WTC11 (cell line): ENCODE measurements at regions not wholly inside any gene's neighbourhood (a gene's known extent, or its start where the extent isn't known, plus 50 kb on each side); places are given as distances from the start of the nearest gene placed in this dataset.

Source experiments
- ATAC-seq: fragments of 200-7000 bp; cut with Tn5 transposase; 2 replicates; pipeline ENCODE4 v1.10.0; 2021; ENCODE audit warnings: mild to moderate bottlenecking, moderate library complexity
- CTCF ChIA-PET: fragments of 300-600 bp; sonication (Branson Sonifier 250); formaldehyde crosslinking; loops from one replicate; lab custom pipeline; 2021; ENCODE audit warnings: antibody characterized with exemption; lab: Charles Lee
- POLR2A ChIA-PET: fragments of 350-600 bp; sonication (Branson Sonifier 250); formaldehyde crosslinking; loops from one replicate; lab custom pipeline; 2021; ENCODE audit warnings: antibody characterized with exemption; lab: Charles Lee
- DNase-seq: peaks from one replicate; pipeline ENCODE4 v3.0.0; 2021; ENCODE audit warnings: low spot score
- H3K27ac Mint-ChIP-seq: 2 replicates; pipeline ENCODE4 v1.8.0; 2021; ENCODE audit warnings: mixed read lengths
- H3K27me3 Mint-ChIP-seq: 2 replicates; pipeline ENCODE4 v1.8.0; 2021; ENCODE audit warnings: low read depth, mild to moderate bottlenecking, moderate library complexity, mixed read lengths
- H3K36me3 Mint-ChIP-seq: 2 replicates; pipeline ENCODE4 v1.8.0; 2021; ENCODE audit warnings: mixed read lengths
- H3K4me1 Mint-ChIP-seq: 2 replicates; pipeline ENCODE4 v1.8.0; 2022; ENCODE audit warnings: mixed read lengths
- H3K4me3 Mint-ChIP-seq: 2 replicates; pipeline ENCODE4 v1.8.0; 2021; ENCODE audit warnings: mild to moderate bottlenecking, moderate library complexity, mixed read lengths
- H3K9me3 Mint-ChIP-seq: 2 replicates; pipeline ENCODE4 v1.8.0; 2021; ENCODE audit warnings: mixed read lengths
- FOXP1 ChIP-seq: sonication (generic); formaldehyde crosslinking; IDR thresholded peaks from 2 replicates; pipeline ENCODE4 v1.8.0; 2022; ENCODE audit warnings: missing genetic modification reagents, mild to moderate bottlenecking, moderate library complexity, borderline replicate concordance
- GTF2I ChIP-seq: fragments of 250-450 bp; sonication (Bioruptor Pico); conservative IDR thresholded peaks from 2 replicates; pipeline ENCODE4 v1.4.0; 2021; ENCODE audit warnings: mild to moderate bottlenecking
- IRF2 ChIP-seq: sonication (generic); formaldehyde crosslinking; IDR thresholded peaks from 2 replicates; pipeline ENCODE4 v1.8.0; 2022; ENCODE audit warnings: low read depth, missing genetic modification reagents, borderline replicate concordance
- NR1H2 ChIP-seq: sonication (generic); formaldehyde crosslinking; IDR thresholded peaks from 2 replicates; pipeline ENCODE4 v1.9.0; 2021; ENCODE audit warnings: mild to moderate bottlenecking, moderate library complexity, missing genetic modification reagents
- PRRX2 ChIP-seq: fragments of 250-450 bp; sonication (Bioruptor Pico); IDR thresholded peaks from 2 replicates; pipeline ENCODE4 v1.8.0; 2021; ENCODE audit warnings: mild to moderate bottlenecking
- SMAD3 ChIP-seq: sonication (generic); formaldehyde crosslinking; IDR thresholded peaks from 2 replicates; pipeline ENCODE4 v1.8.0; 2022; ENCODE audit warnings: missing genetic modification reagents, mild to moderate bottlenecking, borderline replicate concordance
- TEAD4 ChIP-seq: sonication (generic); formaldehyde crosslinking; IDR thresholded peaks from 2 replicates; pipeline ENCODE4 v1.8.0; 2022; ENCODE audit warnings: mild to moderate bottlenecking, missing genetic modification reagents
- ZNF232 ChIP-seq: sonication (generic); formaldehyde crosslinking; IDR thresholded peaks from 2 replicates; pipeline ENCODE4 v1.8.0; 2022; ENCODE audit warnings: mild to moderate bottlenecking, missing genetic modification reagents
- ZNF416 ChIP-seq: fragments of 250-450 bp; sonication (Bioruptor Pico); IDR thresholded peaks from 2 replicates; pipeline ENCODE4 v1.9.0; 2021; ENCODE audit warnings: mild to moderate bottlenecking, inconsistent platforms
- TF ChIP-seq, protein P1 (sequence below): fragments of 250-450 bp; sonication (Bioruptor Pico); IDR thresholded peaks from 2 replicates; pipeline ENCODE4 v1.9.0; 2021; ENCODE audit warnings: mild to moderate bottlenecking, borderline replicate concordance
- TF ChIP-seq, protein P2 (sequence below): sonication (generic); formaldehyde crosslinking; conservative IDR thresholded peaks from 2 replicates; pipeline ENCODE4 v1.8.1; 2023; ENCODE audit warnings: mild to moderate bottlenecking, low read depth, missing genetic modification reagents, moderate library complexity
- TF ChIP-seq, protein P3 (sequence below): fragments of 250-450 bp; sonication (Bioruptor Pico); IDR thresholded peaks from 2 replicates; pipeline ENCODE4 v1.8.0; 2021; ENCODE audit warnings: mild to moderate bottlenecking
- TF ChIP-seq, protein P4 (sequence below): sonication (generic); formaldehyde crosslinking; IDR thresholded peaks from 2 replicates; pipeline ENCODE4 v1.8.1; 2022; ENCODE audit warnings: mild to moderate bottlenecking, moderate library complexity, missing genetic modification reagents
- TF ChIP-seq, protein P5 (sequence below): sonication (generic); formaldehyde crosslinking; IDR thresholded peaks from 2 replicates; pipeline ENCODE4 v1.8.0; 2022; ENCODE audit warnings: mild to moderate bottlenecking, missing genetic modification reagents

DNA sequence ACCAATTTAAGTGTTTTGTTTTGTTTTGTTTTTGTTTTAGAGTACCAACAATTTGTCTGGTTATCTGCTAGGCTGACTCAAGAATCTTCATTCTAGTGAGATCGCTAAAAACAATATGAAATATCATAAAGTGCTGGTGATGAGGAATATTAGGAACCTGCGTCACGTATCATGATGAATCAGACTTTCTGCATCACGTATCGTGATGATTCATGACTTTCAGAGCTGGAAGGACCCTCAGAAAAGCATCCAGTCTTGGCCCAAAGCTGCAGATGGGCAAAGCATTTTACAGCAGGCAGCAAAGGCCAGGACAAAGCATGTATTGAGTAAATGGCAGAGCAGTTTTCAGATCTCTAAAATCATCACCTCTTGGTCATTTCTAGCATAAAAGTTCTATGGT lies 278.0 kb upstream of the BOD1L1 start:
- ATAC-seq (no peak), DNase-seq (no peak)
- H3K4me1 Mint-ChIP-seq = peaks cover 19% of the 10 kb centered on the region
- ChIA-PET POLR2A (no interaction called here), CTCF (no interaction called here)
- H3K36me3 Mint-ChIP-seq = no peaks in the 10 kb centered on the region
- no peak for TF ChIP-seq FOXP1
- TF ChIP-seq IRF2 (CRISPR knock-in tag) = no peak
- TF ChIP-seq TEAD4 (CRISPR knock-in tag) = no peak
- TF ChIP-seq, protein P1, sequence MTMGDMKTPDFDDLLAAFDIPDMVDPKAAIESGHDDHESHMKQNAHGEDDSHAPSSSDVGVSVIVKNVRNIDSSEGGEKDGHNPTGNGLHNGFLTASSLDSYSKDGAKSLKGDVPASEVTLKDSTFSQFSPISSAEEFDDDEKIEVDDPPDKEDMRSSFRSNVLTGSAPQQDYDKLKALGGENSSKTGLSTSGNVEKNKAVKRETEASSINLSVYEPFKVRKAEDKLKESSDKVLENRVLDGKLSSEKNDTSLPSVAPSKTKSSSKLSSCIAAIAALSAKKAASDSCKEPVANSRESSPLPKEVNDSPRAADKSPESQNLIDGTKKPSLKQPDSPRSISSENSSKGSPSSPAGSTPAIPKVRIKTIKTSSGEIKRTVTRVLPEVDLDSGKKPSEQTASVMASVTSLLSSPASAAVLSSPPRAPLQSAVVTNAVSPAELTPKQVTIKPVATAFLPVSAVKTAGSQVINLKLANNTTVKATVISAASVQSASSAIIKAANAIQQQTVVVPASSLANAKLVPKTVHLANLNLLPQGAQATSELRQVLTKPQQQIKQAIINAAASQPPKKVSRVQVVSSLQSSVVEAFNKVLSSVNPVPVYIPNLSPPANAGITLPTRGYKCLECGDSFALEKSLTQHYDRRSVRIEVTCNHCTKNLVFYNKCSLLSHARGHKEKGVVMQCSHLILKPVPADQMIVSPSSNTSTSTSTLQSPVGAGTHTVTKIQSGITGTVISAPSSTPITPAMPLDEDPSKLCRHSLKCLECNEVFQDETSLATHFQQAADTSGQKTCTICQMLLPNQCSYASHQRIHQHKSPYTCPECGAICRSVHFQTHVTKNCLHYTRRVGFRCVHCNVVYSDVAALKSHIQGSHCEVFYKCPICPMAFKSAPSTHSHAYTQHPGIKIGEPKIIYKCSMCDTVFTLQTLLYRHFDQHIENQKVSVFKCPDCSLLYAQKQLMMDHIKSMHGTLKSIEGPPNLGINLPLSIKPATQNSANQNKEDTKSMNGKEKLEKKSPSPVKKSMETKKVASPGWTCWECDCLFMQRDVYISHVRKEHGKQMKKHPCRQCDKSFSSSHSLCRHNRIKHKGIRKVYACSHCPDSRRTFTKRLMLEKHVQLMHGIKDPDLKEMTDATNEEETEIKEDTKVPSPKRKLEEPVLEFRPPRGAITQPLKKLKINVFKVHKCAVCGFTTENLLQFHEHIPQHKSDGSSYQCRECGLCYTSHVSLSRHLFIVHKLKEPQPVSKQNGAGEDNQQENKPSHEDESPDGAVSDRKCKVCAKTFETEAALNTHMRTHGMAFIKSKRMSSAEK (CRISPR knock-in tag) = no peak
- TF ChIP-seq SMAD3 (CRISPR knock-in tag) = no peak
- no peak for TF ChIP-seq NR1H2 (CRISPR knock-in tag)
- TF ChIP-seq, protein P2, sequence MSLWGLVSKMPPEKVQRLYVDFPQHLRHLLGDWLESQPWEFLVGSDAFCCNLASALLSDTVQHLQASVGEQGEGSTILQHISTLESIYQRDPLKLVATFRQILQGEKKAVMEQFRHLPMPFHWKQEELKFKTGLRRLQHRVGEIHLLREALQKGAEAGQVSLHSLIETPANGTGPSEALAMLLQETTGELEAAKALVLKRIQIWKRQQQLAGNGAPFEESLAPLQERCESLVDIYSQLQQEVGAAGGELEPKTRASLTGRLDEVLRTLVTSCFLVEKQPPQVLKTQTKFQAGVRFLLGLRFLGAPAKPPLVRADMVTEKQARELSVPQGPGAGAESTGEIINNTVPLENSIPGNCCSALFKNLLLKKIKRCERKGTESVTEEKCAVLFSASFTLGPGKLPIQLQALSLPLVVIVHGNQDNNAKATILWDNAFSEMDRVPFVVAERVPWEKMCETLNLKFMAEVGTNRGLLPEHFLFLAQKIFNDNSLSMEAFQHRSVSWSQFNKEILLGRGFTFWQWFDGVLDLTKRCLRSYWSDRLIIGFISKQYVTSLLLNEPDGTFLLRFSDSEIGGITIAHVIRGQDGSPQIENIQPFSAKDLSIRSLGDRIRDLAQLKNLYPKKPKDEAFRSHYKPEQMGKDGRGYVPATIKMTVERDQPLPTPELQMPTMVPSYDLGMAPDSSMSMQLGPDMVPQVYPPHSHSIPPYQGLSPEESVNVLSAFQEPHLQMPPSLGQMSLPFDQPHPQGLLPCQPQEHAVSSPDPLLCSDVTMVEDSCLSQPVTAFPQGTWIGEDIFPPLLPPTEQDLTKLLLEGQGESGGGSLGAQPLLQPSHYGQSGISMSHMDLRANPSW (CRISPR knock-in tag) = no peak
- TF ChIP-seq, protein P3, sequence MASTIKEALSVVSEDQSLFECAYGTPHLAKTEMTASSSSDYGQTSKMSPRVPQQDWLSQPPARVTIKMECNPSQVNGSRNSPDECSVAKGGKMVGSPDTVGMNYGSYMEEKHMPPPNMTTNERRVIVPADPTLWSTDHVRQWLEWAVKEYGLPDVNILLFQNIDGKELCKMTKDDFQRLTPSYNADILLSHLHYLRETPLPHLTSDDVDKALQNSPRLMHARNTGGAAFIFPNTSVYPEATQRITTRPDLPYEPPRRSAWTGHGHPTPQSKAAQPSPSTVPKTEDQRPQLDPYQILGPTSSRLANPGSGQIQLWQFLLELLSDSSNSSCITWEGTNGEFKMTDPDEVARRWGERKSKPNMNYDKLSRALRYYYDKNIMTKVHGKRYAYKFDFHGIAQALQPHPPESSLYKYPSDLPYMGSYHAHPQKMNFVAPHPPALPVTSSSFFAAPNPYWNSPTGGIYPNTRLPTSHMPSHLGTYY (CRISPR knock-in tag) = no peak
- no peak for TF ChIP-seq PRRX2 (CRISPR knock-in tag)
- TF ChIP-seq, protein P4, sequence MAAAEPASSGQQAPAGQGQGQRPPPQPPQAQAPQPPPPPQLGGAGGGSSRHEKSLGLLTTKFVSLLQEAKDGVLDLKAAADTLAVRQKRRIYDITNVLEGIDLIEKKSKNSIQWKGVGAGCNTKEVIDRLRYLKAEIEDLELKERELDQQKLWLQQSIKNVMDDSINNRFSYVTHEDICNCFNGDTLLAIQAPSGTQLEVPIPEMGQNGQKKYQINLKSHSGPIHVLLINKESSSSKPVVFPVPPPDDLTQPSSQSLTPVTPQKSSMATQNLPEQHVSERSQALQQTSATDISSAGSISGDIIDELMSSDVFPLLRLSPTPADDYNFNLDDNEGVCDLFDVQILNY (CRISPR knock-in tag) = no peak
- TF ChIP-seq ZNF232 (CRISPR knock-in tag) = no peak
- no peak overlapping the region for H3K27ac Mint-ChIP-seq
- H3K4me3 Mint-ChIP-seq = no peak overlapping the region
- no peaks in the 10 kb centered on the region; the same call in 1 of the 2 replicates for H3K27me3 Mint-ChIP-seq
- 0 out of 2 replicates have a peak, but pooled peaks cover 3% of the 10 kb centered on the region for H3K9me3 Mint-ChIP-seq

DNA sequence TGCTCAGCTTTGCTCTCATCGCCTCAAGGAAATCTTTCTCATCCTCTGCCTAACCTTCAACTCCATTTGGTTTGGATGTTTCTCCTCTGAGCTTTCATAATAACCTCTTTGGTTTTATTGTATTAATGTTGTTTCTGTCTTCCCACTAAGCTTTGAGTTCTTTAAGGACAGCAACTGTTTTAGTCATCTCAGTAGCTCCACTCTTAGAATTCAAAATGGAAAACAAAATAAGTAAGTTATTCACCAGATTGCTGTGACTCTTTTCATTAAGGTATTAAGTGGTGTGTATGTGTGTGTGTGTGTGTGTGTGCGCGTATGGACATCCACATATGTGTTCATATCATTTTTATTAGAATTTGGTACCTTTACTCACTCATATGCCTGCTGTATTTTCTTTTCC lies 279.2 kb upstream of the BOD1L1 start:
- Mint-ChIP-seq H3K4me1 (peaks cover 19% of the 10 kb centered on the region), H3K4me3 (no peak overlapping the region), H3K9me3 (0 out of 2 replicates have a peak, but pooled peaks cover 3% of the 10 kb centered on the region), H3K27me3 (no peaks in the 10 kb centered on the region; the same call in 1 of the 2 replicates), H3K36me3 (no peaks in the 10 kb centered on the region), H3K27ac (no peak overlapping the region)
- no peak for ATAC-seq
- no peak for DNase-seq
- TF ChIP-seq, protein P3 (CRISPR knock-in tag) = no peak
- TF ChIP-seq FOXP1 (no peak), GTF2I (no peak), ZNF416 (CRISPR knock-in tag) (no peak)
- TF ChIP-seq, protein P5, sequence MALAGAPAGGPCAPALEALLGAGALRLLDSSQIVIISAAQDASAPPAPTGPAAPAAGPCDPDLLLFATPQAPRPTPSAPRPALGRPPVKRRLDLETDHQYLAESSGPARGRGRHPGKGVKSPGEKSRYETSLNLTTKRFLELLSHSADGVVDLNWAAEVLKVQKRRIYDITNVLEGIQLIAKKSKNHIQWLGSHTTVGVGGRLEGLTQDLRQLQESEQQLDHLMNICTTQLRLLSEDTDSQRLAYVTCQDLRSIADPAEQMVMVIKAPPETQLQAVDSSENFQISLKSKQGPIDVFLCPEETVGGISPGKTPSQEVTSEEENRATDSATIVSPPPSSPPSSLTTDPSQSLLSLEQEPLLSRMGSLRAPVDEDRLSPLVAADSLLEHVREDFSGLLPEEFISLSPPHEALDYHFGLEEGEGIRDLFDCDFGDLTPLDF = no peak
- TF ChIP-seq, protein P1 (CRISPR knock-in tag) = no peak
- ChIA-PET CTCF (interaction anchor here (0.6 to 1.5 kb wide), 4 partner anchors 18 to 404 kb away, joined by 3 to 5 read pairs (median 4); no protein-coding TSS in a partner anchor), POLR2A (no interaction called here)
